OCI-LY7 (cell line): ENCODE measurements at regions not wholly inside any gene's neighbourhood (a gene's known extent, or its start where the extent isn't known, plus 50 kb on each side); places are given as distances from the start of the nearest gene placed in this dataset.
A peak's percentile ranks its signal among the peaks of the same experiment; 100 is the strongest.

Experiments used
- BruUV-seq: library from RNA; stranded (reverse); fragments of 400-500 nt; replicated peaks from 2 replicates; lab custom pipeline; 2021; lab: Mats Ljungman, UMichigan
- CTCF ChIA-PET: fragments of 300-600 bp; sonication (Branson Sonifier 250); formaldehyde crosslinking; loops from one replicate; lab custom pipeline; 2022; ENCODE audit warnings: antibody characterized with exemption; ENCODE audit not compliant: unreplicated experiment; lab: Charles Lee
- POLR2A ChIA-PET: fragments of 300-600 bp; sonication (Branson Sonifier 250); formaldehyde crosslinking; loops from one replicate; lab custom pipeline; 2022; ENCODE audit warnings: antibody characterized with exemption; lab: Charles Lee
- DNase-seq: peaks from one replicate; pipeline ENCODE4 v3.0.0-alpha.2; 2015; ENCODE audit warnings: low spot score
- H2AFZ ChIP-seq: fragments of 200-600 bp; sonication (generic), shearing (Covaris generic); 2 replicates; pipeline ENCODE4 v1.6.1; 2014; ENCODE audit warnings: mild to moderate bottlenecking, antibody characterized with exemption, low read length, moderate library complexity
- H3K27ac ChIP-seq: fragments of 200-600 bp; sonication (generic); 2 replicates; pipeline ENCODE4 v1.5.1; 2014; ENCODE audit warnings: mixed run types, low read depth, mild to moderate bottlenecking, moderate library complexity, low read length, inconsistent platforms; ENCODE audit not compliant: poor library complexity, severe bottlenecking
- H3K36me3 ChIP-seq: fragments of 200-600 bp; sonication (generic); 2 replicates; pipeline ENCODE4 v1.6.1; 2014; ENCODE audit warnings: mild to moderate bottlenecking, antibody characterized with exemption, low read length, moderate library complexity, mixed read lengths; ENCODE audit not compliant: insufficient read depth
- H3K4me1 ChIP-seq: fragments of 200-600 bp; sonication (generic); 2 replicates; pipeline ENCODE4 v1.5.1; 2014; ENCODE audit warnings: mild to moderate bottlenecking, low read length; ENCODE audit not compliant: insufficient read depth, poor library complexity, severe bottlenecking
- H3K4me2 ChIP-seq: fragments of 200-600 bp; sonication (generic); 2 replicates; pipeline ENCODE4 v1.6.1; 2014; ENCODE audit warnings: mild to moderate bottlenecking, low read length
- H3K4me3 ChIP-seq: fragments of 200-600 bp; sonication (generic); 2 replicates; pipeline ENCODE4 v1.5.1; 2014; ENCODE audit warnings: mild to moderate bottlenecking, low read depth, low read length; ENCODE audit not compliant: poor library complexity, severe bottlenecking
- H3K79me2 ChIP-seq: fragments of 200-600 bp; sonication (generic); 2 replicates; pipeline ENCODE4 v1.6.1; 2016; ENCODE audit warnings: low read depth, mild to moderate bottlenecking, low read length, moderate library complexity, mixed read lengths; ENCODE audit not compliant: insufficient read depth
- H3K9me2 ChIP-seq: fragments of 200-600 bp; sonication (generic); 2 replicates; pipeline ENCODE4 v1.6.1; 2016; ENCODE audit warnings: mild to moderate bottlenecking, low read length, mixed read lengths; ENCODE audit not compliant: insufficient read depth
- H3K9me3 ChIP-seq: fragments of 200-600 bp; sonication (generic); 2 replicates; pipeline ENCODE4 v1.6.1; 2014; ENCODE audit warnings: mild to moderate bottlenecking, mixed run types, low read length, mixed read lengths
- H4K20me1 ChIP-seq: fragments of 200-600 bp; sonication (generic); 2 replicates; pipeline ENCODE4 v1.6.1; 2014; ENCODE audit warnings: mild to moderate bottlenecking, antibody characterized with exemption, low read length, moderate library complexity, mixed read lengths; ENCODE audit not compliant: insufficient read depth
- CTCF ChIP-seq: fragments of 200-600 bp; sonication (generic); conservative IDR thresholded peaks from 2 replicates; pipeline ENCODE4 v1.5.1; 2014; ENCODE audit warnings: mild to moderate bottlenecking, antibody characterized with exemption, low read length, moderate library complexity, mixed read lengths
- EZH2phosphoT487 ChIP-seq: fragments of 200-600 bp; sonication (generic); IDR thresholded peaks from 2 replicates; pipeline ENCODE4 v1.6.1; 2018; ENCODE audit warnings: low read depth, borderline replicate concordance, mild to moderate bottlenecking, mixed run types, antibody characterized with exemption, low read length, moderate library complexity, mixed read lengths
- intact Hi-C: fragments of 100-400 bp; cut with micrococcal nuclease; formaldehyde crosslinking; loops from one replicate; pipeline ENCODE4 v1.10.0; 2022; ENCODE audit not compliant: unreplicated experiment

GRCh38 chr4:116059361-116059760 lies 945.9 kb upstream of the NDST4 start:
- CTCF ChIA-PET = no interaction called here
- no peaks in the 10 kb centered on the region for H3K9me2 ChIP-seq
- no peak overlapping the region for H3K27ac ChIP-seq
- no peaks in the 10 kb centered on the region for H4K20me1 ChIP-seq
- H2AFZ ChIP-seq = no peak overlapping the region
- TF ChIP-seq CTCF (no peak), EZH2phosphoT487 (no peak)
- H3K9me3 ChIP-seq = no peaks in the 10 kb centered on the region
- no peak overlapping the region for H3K4me3 ChIP-seq
- no peaks in the 10 kb centered on the region for H3K36me3 ChIP-seq
- DNase-seq = no peak
- no peaks in the 10 kb centered on the region for H3K4me1 ChIP-seq
- POLR2A ChIA-PET = no interaction called here
- intact Hi-C loops = no loop called here
- no peaks in the 10 kb centered on the region for H3K79me2 ChIP-seq
- no TSS peak for BruUV-seq
- no peak overlapping the region for H3K4me2 ChIP-seq

- no peak for DNase-seq
- H3K27ac ChIP-seq = no peak overlapping the region
- H3K4me2 ChIP-seq = no peak overlapping the region
- H3K4me3 ChIP-seq = no peak overlapping the region
- TF ChIP-seq EZH2phosphoT487 (no peak), CTCF (no peak)
- no peaks in the 10 kb centered on the region for H4K20me1 ChIP-seq
- BruUV-seq = no TSS peak
- no peak overlapping the region for H2AFZ ChIP-seq
- no peaks in the 10 kb centered on the region for H3K9me3 ChIP-seq
- intact Hi-C loops = no loop called here
- H3K36me3 ChIP-seq = no peaks in the 10 kb centered on the region
- POLR2A ChIA-PET = interaction anchor here (0.7 kb wide), 1 partner anchor 9 kb away, joined by 3 read pairs; no protein-coding TSS in a partner anchor
- no peaks in the 10 kb centered on the region for H3K4me1 ChIP-seq
- H3K79me2 ChIP-seq = no peaks in the 10 kb centered on the region
- H3K9me2 ChIP-seq = no peaks in the 10 kb centered on the region
- CTCF ChIA-PET = no interaction called here
Observed at GRCh38 chr4:116058129-116058528, 944.7 kb upstream of the NDST4 start.

GRCh38 chr4:116055857-116056827 lies 942.7 kb upstream of the NDST4 start:
- Histone ChIP-seq H3K4me3 (no peak overlapping the region), H3K9me2 (no peaks in the 10 kb centered on the region), H3K4me2 (no peak overlapping the region), H3K9me3 (no peaks in the 10 kb centered on the region), H3K4me1 (no peaks in the 10 kb centered on the region), H3K79me2 (no peaks in the 10 kb centered on the region), H4K20me1 (no peaks in the 10 kb centered on the region), H3K27ac (no peak overlapping the region), H3K36me3 (no peaks in the 10 kb centered on the region), H2AFZ (no peak overlapping the region)
- ChIA-PET POLR2A (interaction anchor here (0.5 to 0.8 kb wide), 3 partner anchors 34 to 99 kb away, joined by 3 to 5 read pairs (median 4); no protein-coding TSS in a partner anchor), CTCF (no interaction called here)
- TF ChIP-seq CTCF = peak; percentile 72
- no peak for TF ChIP-seq EZH2phosphoT487
- intact Hi-C loops = no loop called here
- no TSS peak for BruUV-seq
- peak; percentile 8 for DNase-seq
